HG03039 (cell line): ENCODE measurements at regions not wholly inside any gene's neighbourhood (a gene's known extent, or its start where the extent isn't known, plus 50 kb on each side); places are given as distances from the start of the nearest gene placed in this dataset.

Experiments
- ATAC-seq: cut with Tn5 transposase; IDR thresholded peaks from one replicate; pipeline ENCODE4 v1.9.1; 2021; ENCODE audit warnings: mild to moderate bottlenecking, moderate library complexity; ENCODE audit not compliant: unreplicated experiment

DNA sequence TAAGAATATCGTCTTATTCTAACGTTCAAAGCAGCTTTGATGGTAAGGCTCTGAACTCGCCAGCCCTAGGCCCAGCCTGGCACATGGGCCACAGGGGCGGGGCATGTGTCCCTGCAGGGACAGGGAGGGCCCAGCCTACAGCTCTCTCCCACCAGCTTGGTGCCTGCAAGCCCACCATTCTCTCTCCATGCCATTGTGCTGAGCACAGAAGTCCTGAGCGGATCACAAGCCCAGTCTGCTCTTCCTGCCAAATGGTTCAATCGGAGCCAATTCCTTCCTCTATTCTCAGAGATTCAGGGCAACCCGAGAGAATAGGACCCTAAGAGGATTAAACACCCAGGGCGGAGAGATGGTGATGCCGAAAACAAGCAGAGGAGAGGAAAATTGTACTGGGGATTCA lies 50.3 kb upstream of the APCDD1 start:
- ATAC-seq, result no peak
